A673 (cell line): ENCODE measurements at regions not wholly inside any gene's neighbourhood (a gene's known extent, or its start where the extent isn't known, plus 50 kb on each side); places are given as distances from the start of the nearest gene placed in this dataset.
A peak's percentile ranks its signal among the peaks of the same experiment; 100 is the strongest.

ENCODE experiments used
- BruUV-seq: library from RNA; stranded (reverse); fragments of 400-500 nt; replicated peaks from 2 replicates; lab custom pipeline; 2021; lab: Mats Ljungman, UMichigan
- CTCF ChIA-PET: fragments of 300-600 bp; sonication (Branson Sonifier 250); formaldehyde crosslinking; loops from one replicate; lab custom pipeline; 2022; ENCODE audit warnings: antibody characterized with exemption; lab: Charles Lee
- POLR2A ChIA-PET: fragments of 300-600 bp; sonication (Branson Sonifier 250); formaldehyde crosslinking; loops from one replicate; lab custom pipeline; 2022; ENCODE audit warnings: antibody characterized with exemption; ENCODE audit not compliant: low non-redundant PET; lab: Charles Lee
- DNase-seq: peaks from one replicate; pipeline ENCODE4 v3.0.0-alpha.2; 2015; ENCODE audit warnings: low spot score
- H3K27ac ChIP-seq: fragments of 200-600 bp; sonication (generic); 2 replicates; pipeline ENCODE4 v1.5.1; 2016; ENCODE audit warnings: mixed run types, low read depth, mild to moderate bottlenecking, mixed read lengths, antibody characterized with exemption, low read length; ENCODE audit not compliant: poor library complexity, severe bottlenecking
- H3K27me3 ChIP-seq: fragments of 200-600 bp; sonication (generic); replicated peaks from 2 replicates; pipeline ENCODE4 v1.6.1; 2017; ENCODE audit warnings: mixed run types, low read depth, mild to moderate bottlenecking, mixed read lengths, antibody characterized with exemption, low read length; ENCODE audit not compliant: insufficient read depth, poor library complexity
- H3K36me3 ChIP-seq: fragments of 200-600 bp; sonication (generic); 2 replicates; pipeline ENCODE4 v1.6.1; 2016; ENCODE audit warnings: mixed run types, mild to moderate bottlenecking, mixed read lengths, antibody characterized with exemption, low read length; ENCODE audit not compliant: insufficient read depth, poor library complexity, severe bottlenecking
- H3K4me1 ChIP-seq: fragments of 200-600 bp; sonication (generic); 2 replicates; pipeline ENCODE4 v1.6.1; 2017; ENCODE audit warnings: mixed run types, mild to moderate bottlenecking, mixed read lengths, antibody characterized with exemption, low read length; ENCODE audit not compliant: insufficient read depth, poor library complexity, severe bottlenecking
- H3K4me3 ChIP-seq: fragments of 200-600 bp; sonication (generic); 2 replicates; pipeline ENCODE4 v1.5.1; 2016; ENCODE audit warnings: low read depth, mixed run types, mild to moderate bottlenecking, mixed read lengths, low read length; ENCODE audit not compliant: poor library complexity, severe bottlenecking
- H3K9me3 ChIP-seq: fragments of 200-600 bp; sonication (generic); 2 replicates; pipeline ENCODE4 v1.6.1; 2016; ENCODE audit warnings: mixed run types, low read depth, mild to moderate bottlenecking, mixed read lengths, antibody characterized with exemption, low read length; ENCODE audit not compliant: poor library complexity, severe bottlenecking
- EZH2 ChIP-seq: fragments of 200-600 bp; sonication (generic); IDR thresholded peaks from 2 replicates; pipeline ENCODE4 v1.6.1; 2017; ENCODE audit warnings: borderline replicate concordance, low read depth, mild to moderate bottlenecking, mixed read lengths, antibody characterized with exemption, low read length; ENCODE audit not compliant: poor library complexity, severe bottlenecking
- intact Hi-C: fragments of 100-400 bp; cut with micrococcal nuclease; formaldehyde crosslinking; loops from one replicate; pipeline ENCODE4 v1.10.0; 2022; ENCODE audit not compliant: unreplicated experiment
- TF ChIP-seq, protein P1 (sequence below): fragments of 300-800, 200-600 bp; sonication (generic); conservative IDR thresholded peaks from 2 replicates; pipeline ENCODE4 v1.5.1; 2017; ENCODE audit warnings: low read depth, mild to moderate bottlenecking, antibody characterized with exemption, low read length, moderate library complexity, mixed read lengths

DNA sequence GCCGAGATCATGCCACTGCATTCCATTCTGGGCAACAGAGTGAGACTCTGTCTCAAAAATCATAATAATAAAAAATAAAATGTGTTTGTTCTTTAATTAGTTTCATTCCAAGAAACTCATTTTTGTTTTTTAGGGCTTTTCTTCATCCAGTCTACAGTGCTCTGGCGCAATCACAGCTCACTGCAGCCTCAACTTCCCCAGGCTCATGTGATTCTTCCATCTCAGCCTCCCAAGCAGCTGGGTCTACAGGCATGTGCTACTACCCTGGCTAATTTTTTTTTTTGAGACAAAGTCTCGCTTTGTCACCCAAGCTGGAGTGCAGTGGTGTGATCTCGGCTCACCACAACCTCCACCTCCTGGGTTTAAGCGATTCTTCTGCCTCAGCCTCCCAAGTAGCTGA lies 143.6 kb upstream of the JARID2 start:
- POLR2A ChIA-PET = interaction anchor here (0.6 kb wide), 1 partner anchor 161 kb away, joined by 4 read pairs; no protein-coding TSS in a partner anchor
- peaks cover 13% of the 10 kb centered on the region for H3K4me1 ChIP-seq
- H3K27me3 ChIP-seq = no peaks in the 10 kb centered on the region
- CTCF ChIA-PET = no interaction called here
- TF ChIP-seq, protein P1, sequence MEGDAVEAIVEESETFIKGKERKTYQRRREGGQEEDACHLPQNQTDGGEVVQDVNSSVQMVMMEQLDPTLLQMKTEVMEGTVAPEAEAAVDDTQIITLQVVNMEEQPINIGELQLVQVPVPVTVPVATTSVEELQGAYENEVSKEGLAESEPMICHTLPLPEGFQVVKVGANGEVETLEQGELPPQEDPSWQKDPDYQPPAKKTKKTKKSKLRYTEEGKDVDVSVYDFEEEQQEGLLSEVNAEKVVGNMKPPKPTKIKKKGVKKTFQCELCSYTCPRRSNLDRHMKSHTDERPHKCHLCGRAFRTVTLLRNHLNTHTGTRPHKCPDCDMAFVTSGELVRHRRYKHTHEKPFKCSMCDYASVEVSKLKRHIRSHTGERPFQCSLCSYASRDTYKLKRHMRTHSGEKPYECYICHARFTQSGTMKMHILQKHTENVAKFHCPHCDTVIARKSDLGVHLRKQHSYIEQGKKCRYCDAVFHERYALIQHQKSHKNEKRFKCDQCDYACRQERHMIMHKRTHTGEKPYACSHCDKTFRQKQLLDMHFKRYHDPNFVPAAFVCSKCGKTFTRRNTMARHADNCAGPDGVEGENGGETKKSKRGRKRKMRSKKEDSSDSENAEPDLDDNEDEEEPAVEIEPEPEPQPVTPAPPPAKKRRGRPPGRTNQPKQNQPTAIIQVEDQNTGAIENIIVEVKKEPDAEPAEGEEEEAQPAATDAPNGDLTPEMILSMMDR = no peak
- TF ChIP-seq EZH2 = no peak
- no peaks in the 10 kb centered on the region for H3K36me3 ChIP-seq
- H3K4me3 ChIP-seq = no peak overlapping the region
- no peak overlapping the region for H3K27ac ChIP-seq
- no peak for DNase-seq
- BruUV-seq = no TSS peak
- intact Hi-C loops = no loop called here
- peaks cover 4% of the 10 kb centered on the region for H3K9me3 ChIP-seq

DNA sequence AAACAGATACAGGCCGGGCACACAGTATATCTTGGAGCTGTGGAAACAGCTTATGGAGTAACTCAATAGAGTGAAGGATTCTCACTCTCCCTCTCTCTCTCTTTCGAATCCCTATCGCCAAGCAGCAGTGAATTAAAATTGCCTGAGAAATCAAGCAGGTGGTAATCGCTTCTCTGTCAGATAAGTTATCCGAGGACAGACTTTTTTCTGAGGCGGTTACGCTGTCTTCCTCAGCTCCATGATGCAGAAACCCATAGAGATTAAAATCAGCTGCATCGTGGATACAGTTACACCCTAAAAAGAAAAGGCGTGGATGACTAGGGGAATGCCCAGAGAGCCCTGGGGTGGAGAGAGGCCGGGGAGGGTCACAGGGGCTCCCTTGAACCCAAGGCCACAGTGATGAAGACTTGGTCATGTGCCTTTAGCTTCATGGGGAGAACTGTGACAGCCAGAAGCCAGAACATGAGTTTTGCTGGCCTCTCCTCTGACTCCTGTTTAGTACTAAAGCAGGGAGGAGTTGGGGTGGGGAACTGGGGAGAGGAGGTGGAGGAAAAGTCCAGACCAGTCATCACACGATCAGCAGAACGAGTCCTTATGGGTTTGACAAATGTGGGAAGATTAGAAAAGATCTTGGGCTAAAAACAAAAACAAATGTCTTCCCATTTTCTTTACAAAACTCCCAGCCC lies 138.8 kb upstream of the JARID2 start:
- Histone ChIP-seq H3K9me3 (peaks cover 4% of the 10 kb centered on the region), H3K27ac (peak overlapping the region; percentile 100), H3K36me3 (no peaks in the 10 kb centered on the region), H3K4me3 (no peak overlapping the region), H3K27me3 (no peaks in the 10 kb centered on the region), H3K4me1 (peaks cover 54% of the 10 kb centered on the region)
- intact Hi-C loops = loop anchor here (5.0 kb wide), 2 partner anchors 140 to 330 kb away; partner anchors contain the start of gene JARID2
- TSS peak; percentile 88 for BruUV-seq
- peak; percentile 56 for DNase-seq
- ChIA-PET POLR2A (interaction anchor here (0.7 kb wide), 1 partner anchor 283 kb away, joined by 3 read pairs; no protein-coding TSS in a partner anchor), CTCF (interaction anchor here (0.7 to 0.8 kb wide), 2 partner anchors 162 to 652 kb away, joined by 3 read pairs; no protein-coding TSS in a partner anchor)
- TF ChIP-seq, protein P1 = no peak
- TF ChIP-seq EZH2 = no peak

DNA sequence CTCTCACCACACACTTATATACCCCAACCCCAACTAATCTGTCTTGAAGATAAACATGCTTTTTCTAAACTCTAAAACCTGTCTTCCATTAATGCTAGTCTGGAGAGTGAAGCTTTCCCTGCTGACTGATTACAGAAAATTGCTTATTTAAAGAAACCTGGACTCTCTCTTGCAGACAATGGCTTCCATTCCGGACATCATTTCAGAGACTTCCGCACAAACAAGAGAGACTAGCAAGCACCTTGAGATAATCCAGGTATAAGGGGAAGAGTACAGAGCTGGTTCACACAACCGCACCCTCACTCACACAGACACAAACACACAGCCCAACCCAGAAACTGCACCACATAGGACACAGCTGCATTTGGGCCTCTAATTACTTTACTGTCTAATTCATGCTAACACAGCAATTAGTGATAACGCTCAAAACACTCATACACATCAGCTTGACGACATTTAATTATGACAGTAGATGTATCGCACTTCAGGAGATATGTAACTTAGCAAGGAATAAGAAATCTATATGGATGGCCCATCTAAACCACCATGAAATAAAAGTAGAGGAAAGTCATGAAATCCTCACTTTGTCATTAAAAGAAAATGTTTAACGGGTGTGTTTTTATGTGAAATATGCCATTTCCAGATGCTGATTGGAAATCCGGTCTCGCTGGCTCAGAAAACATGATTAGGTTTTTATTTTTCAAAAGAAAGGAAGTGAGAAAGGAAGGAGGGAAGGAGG lies 138.1 kb upstream of the JARID2 start:
- Histone ChIP-seq H3K27me3 (no peaks in the 10 kb centered on the region), H3K4me1 (peaks cover 54% of the 10 kb centered on the region), H3K9me3 (peaks cover 4% of the 10 kb centered on the region), H3K36me3 (no peaks in the 10 kb centered on the region), H3K4me3 (no peak overlapping the region), H3K27ac (peak overlapping the region; percentile 100)
- ChIA-PET POLR2A (interaction anchor here (0.5 to 0.7 kb wide), 2 partner anchors 32 to 1407 kb away, joined by 3 to 4 read pairs; no protein-coding TSS in a partner anchor), CTCF (interaction anchor here (0.7 to 0.8 kb wide), 3 partner anchors 161 to 726 kb away, joined by 3 to 4 read pairs (median 3); no protein-coding TSS in a partner anchor)
- intact Hi-C loops = loop anchor here (1.0 to 5.0 kb wide), 10 partner anchors 77 to 1199 kb away; partner anchors contain the start of gene JARID2
- BruUV-seq = TSS peak; percentile 59
- TF ChIP-seq, protein P1 = no peak
- no peak for TF ChIP-seq EZH2
- no peak for DNase-seq
